ENCODE measurements at regions not wholly inside any gene's neighbourhood (a gene's known extent, or its start where the extent isn't known, plus 50 kb on each side); places are given as distances from the start of the nearest gene placed in this dataset.

- WGBS, 3 donors = 98 to 99% (median 98%) methylated on average over 5 of the region's 5 CpGs
- intact Hi-C loops (cut with DNase I) = no loop called here
- Histone ChIP-seq H3K27ac (no peak overlapping the region), H3K36me3 (no peaks in the 10 kb centered on the region), H3K4me3 (no peak overlapping the region), H3K9me3 (no peaks in the 10 kb centered on the region), H3K27me3 (no peaks in the 10 kb centered on the region), H3K4me1 (ENCODE audit: insufficient read depth) (no peaks in the 10 kb centered on the region)
- TF ChIP-seq EP300 (IDR thresholded peaks at IDR 0.05) (no peak), POLR2A (IDR thresholded peaks at IDR 0.05) (no peak), CTCF (IDR thresholded peaks at IDR 0.05) (no peak)
- no peak for DNase-seq
Observed at GRCh38 chr2:164142755-164143154, 406.9 kb upstream of the FIGN start.

GRCh38 chr2:164141271-164141670 lies 405.5 kb upstream of the FIGN start:
- Histone ChIP-seq H3K4me1 (ENCODE audit: insufficient read depth) (no peaks in the 10 kb centered on the region), H3K9me3 (no peaks in the 10 kb centered on the region), H3K27me3 (no peaks in the 10 kb centered on the region), H3K36me3 (no peaks in the 10 kb centered on the region), H3K27ac (no peak overlapping the region), H3K4me3 (no peak overlapping the region)
- WGBS, 3 donors = 3 to 7% (median 6%) methylated on average over 1 of the region's 1 CpG
- DNase-seq = no peak
- intact Hi-C loops (cut with DNase I) = no loop called here
- TF ChIP-seq EP300 (IDR thresholded peaks at IDR 0.05) (no peak), POLR2A (IDR thresholded peaks at IDR 0.05) (no peak), CTCF (IDR thresholded peaks at IDR 0.05) (no peak)

- TF ChIP-seq CTCF (IDR thresholded peaks at IDR 0.05) (no peak), EP300 (IDR thresholded peaks at IDR 0.05) (no peak), POLR2A (IDR thresholded peaks at IDR 0.05) (no peak)
- Histone ChIP-seq H3K9me3 (no peaks in the 10 kb centered on the region), H3K4me3 (no peak overlapping the region), H3K27me3 (no peaks in the 10 kb centered on the region), H3K4me1 (ENCODE audit: insufficient read depth) (no peaks in the 10 kb centered on the region), H3K36me3 (no peaks in the 10 kb centered on the region), H3K27ac (no peak overlapping the region)
- intact Hi-C loops (cut with DNase I) = no loop called here
- 84 to 89% (median 89%) methylated on average over 4 of the region's 4 CpGs for WGBS, 3 donors
- DNase-seq = no peak
Observed at GRCh38 chr2:164138750-164139149, 402.9 kb upstream of the FIGN start.

- Histone ChIP-seq H3K36me3 (no peaks in the 10 kb centered on the region), H3K4me3 (no peak overlapping the region), H3K27me3 (no peaks in the 10 kb centered on the region), H3K27ac (no peak overlapping the region), H3K4me1 (ENCODE audit: insufficient read depth) (no peaks in the 10 kb centered on the region), H3K9me3 (no peaks in the 10 kb centered on the region)
- TF ChIP-seq POLR2A (IDR thresholded peaks at IDR 0.05) (no peak), CTCF (IDR thresholded peaks at IDR 0.05) (no peak), EP300 (IDR thresholded peaks at IDR 0.05) (no peak)
- DNase-seq = no peak
- intact Hi-C loops (cut with DNase I) = no loop called here
- 11 to 24% (median 18%) methylated on average over 4 of the region's 4 CpGs for WGBS, 3 donors
Observed at GRCh38 chr2:164134336-164134735, 398.5 kb upstream of the FIGN start.
